Uterus (tissue), 2 donors: ENCODE measurements at regions not wholly inside any gene's neighbourhood (a gene's known extent, or its start where the extent isn't known, plus 50 kb on each side); places are given as distances from the start of the nearest gene placed in this dataset.
"Not testable (repeated sequence)": the region's sequence is repeated elsewhere in the genome, so short reads cannot be mapped to it uniquely, and the experiment has no call there.

Source experiments
- POLR2A ChIP-seq, 2 donors: fragments of 450-650 bp; IDR thresholded peaks; one replicate each; pipeline ENCODE4 v1.6.1; 2016; ENCODE audit warnings: antibody characterized with exemption in 2 of 2, mild to moderate bottlenecking in 1 of 2, moderate library complexity in 1 of 2
- TF ChIP-seq, protein P1 (sequence below), 4 experiments: fragments of 200-600 bp in 2 of 4; fragments of 450-650 bp in 2 of 4; sonication (generic) in 2 of 4; IDR thresholded peaks; one replicate each; pipeline ENCODE4 v1.5.1; 2016 to 2019; ENCODE audit warnings: antibody characterized with exemption in 4 of 4, mild to moderate bottlenecking in 2 of 4, moderate library complexity in 1 of 4

DNA sequence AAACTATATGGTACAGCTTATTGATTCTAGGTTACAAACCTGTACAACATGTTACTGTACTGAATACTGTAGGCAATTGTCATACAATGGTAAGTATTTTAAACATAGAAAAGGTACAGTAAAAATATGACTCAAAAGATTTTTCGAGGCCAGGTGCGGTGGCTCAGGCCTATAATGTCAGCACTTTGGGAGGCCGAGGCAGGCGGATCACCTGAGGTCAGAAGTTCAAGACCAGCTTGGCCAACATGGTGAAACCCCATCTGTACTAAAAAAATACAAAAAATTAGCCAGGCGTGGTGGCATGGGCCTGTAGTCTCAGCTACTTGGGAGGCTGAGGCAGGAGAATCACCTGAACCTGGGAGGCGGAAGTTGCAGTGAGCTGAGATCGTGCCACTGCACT, 646.6 kb downstream of the ISL1 start:
- TF ChIP-seq, protein P1, sequence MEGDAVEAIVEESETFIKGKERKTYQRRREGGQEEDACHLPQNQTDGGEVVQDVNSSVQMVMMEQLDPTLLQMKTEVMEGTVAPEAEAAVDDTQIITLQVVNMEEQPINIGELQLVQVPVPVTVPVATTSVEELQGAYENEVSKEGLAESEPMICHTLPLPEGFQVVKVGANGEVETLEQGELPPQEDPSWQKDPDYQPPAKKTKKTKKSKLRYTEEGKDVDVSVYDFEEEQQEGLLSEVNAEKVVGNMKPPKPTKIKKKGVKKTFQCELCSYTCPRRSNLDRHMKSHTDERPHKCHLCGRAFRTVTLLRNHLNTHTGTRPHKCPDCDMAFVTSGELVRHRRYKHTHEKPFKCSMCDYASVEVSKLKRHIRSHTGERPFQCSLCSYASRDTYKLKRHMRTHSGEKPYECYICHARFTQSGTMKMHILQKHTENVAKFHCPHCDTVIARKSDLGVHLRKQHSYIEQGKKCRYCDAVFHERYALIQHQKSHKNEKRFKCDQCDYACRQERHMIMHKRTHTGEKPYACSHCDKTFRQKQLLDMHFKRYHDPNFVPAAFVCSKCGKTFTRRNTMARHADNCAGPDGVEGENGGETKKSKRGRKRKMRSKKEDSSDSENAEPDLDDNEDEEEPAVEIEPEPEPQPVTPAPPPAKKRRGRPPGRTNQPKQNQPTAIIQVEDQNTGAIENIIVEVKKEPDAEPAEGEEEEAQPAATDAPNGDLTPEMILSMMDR (IDR thresholded peaks at IDR 0.05): not testable (repeated sequence)
- not testable (repeated sequence) for TF ChIP-seq POLR2A (IDR thresholded peaks at IDR 0.05)
